IMR-90 (cell line): ENCODE measurements at regions not wholly inside any gene's neighbourhood (a gene's known extent, or its start where the extent isn't known, plus 50 kb on each side); places are given as distances from the start of the nearest gene placed in this dataset.

Source experiments
- CEBPB ChIP-seq: IDR thresholded peaks from 2 replicates; pipeline ENCODE4 v1.6.1; 2012; ENCODE audit warnings: low read depth, low read length, improper control_type of control experiment
- CHD1 ChIP-seq: IDR thresholded peaks from 2 replicates; pipeline ENCODE4 v1.6.1; 2012; ENCODE audit warnings: low read depth, low read length, improper control_type of control experiment
- MAFK ChIP-seq: IDR thresholded peaks from 2 replicates; pipeline ENCODE4 v1.6.1; 2012; ENCODE audit warnings: low read depth, low read length, improper control_type of control experiment
- MAZ ChIP-seq: IDR thresholded peaks from 2 replicates; pipeline ENCODE4 v1.6.1; 2012; ENCODE audit warnings: low read depth, mild to moderate bottlenecking, low read length, improper control_type of control experiment, moderate library complexity, borderline replicate concordance
- MXI1 ChIP-seq: IDR thresholded peaks from 2 replicates; pipeline ENCODE4 v1.6.1; 2012; ENCODE audit warnings: low read depth, mild to moderate bottlenecking, low read length, moderate library complexity, borderline replicate concordance
- POLR2A ChIP-seq: IDR thresholded peaks from 2 replicates; pipeline ENCODE4 v1.6.1; 2012; ENCODE audit warnings: mild to moderate bottlenecking, low read depth, low read length
- RAD21 ChIP-seq: IDR thresholded peaks from 2 replicates; pipeline ENCODE4 v1.6.1; 2012; ENCODE audit warnings: low read length, improper control_type of control experiment
- SMC3 ChIP-seq: fragments of 150-350 bp; IDR thresholded peaks from 2 replicates; pipeline ENCODE4 v1.6.1; 2016; ENCODE audit warnings: low read depth, mild to moderate bottlenecking, antibody characterized with exemption, low read length, moderate library complexity
- TF ChIP-seq, protein P1 (sequence below): conservative IDR thresholded peaks from 2 replicates; pipeline ENCODE4 v1.5.1; 2012; ENCODE audit warnings: mild to moderate bottlenecking, low read depth, low read length, improper control_type of control experiment

DNA sequence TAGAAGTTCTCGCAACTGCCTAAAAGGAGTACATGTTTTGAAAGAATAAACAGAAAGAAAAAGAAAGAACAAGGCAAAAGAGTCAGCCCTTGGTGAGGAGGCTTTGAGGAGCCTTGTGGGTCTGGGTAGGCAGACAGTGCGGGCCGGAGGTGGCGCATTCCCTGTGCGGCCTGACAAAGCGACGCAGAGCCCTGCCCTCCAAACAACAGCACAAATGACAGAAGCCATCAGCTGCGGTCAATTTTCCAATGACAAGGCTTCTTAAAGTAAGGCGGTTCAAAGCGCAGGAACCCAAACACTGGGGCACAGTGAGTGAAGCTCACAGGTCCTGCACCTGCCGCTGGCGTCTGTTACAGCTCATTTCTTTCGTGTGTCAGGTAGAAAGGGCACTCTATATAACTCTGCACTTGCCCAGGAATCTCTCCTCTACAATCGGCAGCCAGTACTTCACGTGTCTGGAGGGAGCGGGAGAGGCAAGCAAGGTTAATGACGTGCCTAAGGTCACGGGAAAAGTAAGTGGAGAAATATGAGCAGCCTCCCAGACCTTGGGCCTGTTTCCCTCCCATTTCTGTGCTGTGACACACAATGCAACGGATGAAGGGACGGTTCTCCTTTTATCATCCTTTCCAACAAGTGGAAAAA, 178.1 kb downstream of the OPA1 start:
- TF ChIP-seq, protein P1, sequence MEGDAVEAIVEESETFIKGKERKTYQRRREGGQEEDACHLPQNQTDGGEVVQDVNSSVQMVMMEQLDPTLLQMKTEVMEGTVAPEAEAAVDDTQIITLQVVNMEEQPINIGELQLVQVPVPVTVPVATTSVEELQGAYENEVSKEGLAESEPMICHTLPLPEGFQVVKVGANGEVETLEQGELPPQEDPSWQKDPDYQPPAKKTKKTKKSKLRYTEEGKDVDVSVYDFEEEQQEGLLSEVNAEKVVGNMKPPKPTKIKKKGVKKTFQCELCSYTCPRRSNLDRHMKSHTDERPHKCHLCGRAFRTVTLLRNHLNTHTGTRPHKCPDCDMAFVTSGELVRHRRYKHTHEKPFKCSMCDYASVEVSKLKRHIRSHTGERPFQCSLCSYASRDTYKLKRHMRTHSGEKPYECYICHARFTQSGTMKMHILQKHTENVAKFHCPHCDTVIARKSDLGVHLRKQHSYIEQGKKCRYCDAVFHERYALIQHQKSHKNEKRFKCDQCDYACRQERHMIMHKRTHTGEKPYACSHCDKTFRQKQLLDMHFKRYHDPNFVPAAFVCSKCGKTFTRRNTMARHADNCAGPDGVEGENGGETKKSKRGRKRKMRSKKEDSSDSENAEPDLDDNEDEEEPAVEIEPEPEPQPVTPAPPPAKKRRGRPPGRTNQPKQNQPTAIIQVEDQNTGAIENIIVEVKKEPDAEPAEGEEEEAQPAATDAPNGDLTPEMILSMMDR: no peak
- TF ChIP-seq POLR2A (no peak), CHD1 (no peak), SMC3 (no peak), RAD21 (no peak), CEBPB (no peak), MAFK (no peak), MXI1 (no peak), MAZ (no peak)
